ENCODE measurements at regions not wholly inside any gene's neighbourhood (a gene's known extent, or its start where the extent isn't known, plus 50 kb on each side); places are given as distances from the start of the nearest gene placed in this dataset.

GRCh38 chr3:56890448-56891091, 88.8 kb upstream of the ARHGEF3 start:
- no peak for DNase-seq

GRCh38 chr3:56889131-56889530, 87.4 kb upstream of the ARHGEF3 start:
- DNase-seq = no peak

GRCh38 chr3:56887402-56888025, 85.8 kb upstream of the ARHGEF3 start:
- DNase-seq = no peak

GRCh38 chr3:56886314-56886713, 84.6 kb upstream of the ARHGEF3 start:
- no peak for DNase-seq

- DNase-seq = no peak
These were observed 84.1 kb upstream of the ARHGEF3 start for GRCh38 chr3:56885879-56886278.

- no peak for DNase-seq
These were observed 83.7 kb upstream of the ARHGEF3 start for GRCh38 chr3:56885453-56885852.

GRCh38 chr3:56884387-56884786, 82.6 kb upstream of the ARHGEF3 start:
- no peak for DNase-seq

GRCh38 chr3:56883828-56884227, 82.1 kb upstream of the ARHGEF3 start:
- DNase-seq = no peak

- no peak for DNase-seq
These were observed 81.1 kb upstream of the ARHGEF3 start for GRCh38 chr3:56882896-56883295.

- DNase-seq = no peak
These were observed 80.1 kb upstream of the ARHGEF3 start for GRCh38 chr3:56881841-56882240.

- DNase-seq = no peak
These were observed 79.2 kb upstream of the ARHGEF3 start for GRCh38 chr3:56880720-56881575.

GRCh38 chr3:56879436-56880215, 77.9 kb upstream of the ARHGEF3 start:
- DNase-seq = no peak

GRCh38 chr3:56878074-56878473, 76.3 kb upstream of the ARHGEF3 start:
- DNase-seq = peak; percentile 16

GRCh38 chr3:56876916-56877315, 75.2 kb upstream of the ARHGEF3 start:
- DNase-seq = no peak

- DNase-seq = no peak
These were observed 72.5 kb upstream of the ARHGEF3 start for GRCh38 chr3:56874269-56874668.

GRCh38 chr3:56870436-56870835, 68.7 kb upstream of the ARHGEF3 start:
- DNase-seq = no peak

GRCh38 chr3:56869157-56869889, 67.6 kb upstream of the ARHGEF3 start:
- DNase-seq = no peak

GRCh38 chr3:56868706-56869105, 67.0 kb upstream of the ARHGEF3 start:
- no peak for DNase-seq

- no peak for DNase-seq
These were observed 65.9 kb upstream of the ARHGEF3 start for GRCh38 chr3:56867671-56868070.

- DNase-seq = no peak
These were observed 63.3 kb upstream of the ARHGEF3 start for GRCh38 chr3:56864918-56865524.

GRCh38 chr3:56864090-56864489, 62.3 kb upstream of the ARHGEF3 start:
- no peak for DNase-seq

Measured in activated CD4-positive, alpha-beta T cell treated with anti-CD3 and anti-CD28 coated beads for 1 hour (primary cell).